OCI-LY1 (cell line): ENCODE measurements at regions not wholly inside any gene's neighbourhood (a gene's known extent, or its start where the extent isn't known, plus 50 kb on each side); places are given as distances from the start of the nearest gene placed in this dataset.

Experiments used
- H2AFZ ChIP-seq: fragments of 200-600 bp; sonication (generic), shearing (Covaris generic); 2 replicates; pipeline ENCODE4 v1.6.0; 2014; ENCODE audit warnings: antibody characterized with exemption, mild to moderate bottlenecking, low read length
- H3F3A ChIP-seq: fragments of 200-600 bp; sonication (generic), shearing (Covaris generic); 2 replicates; pipeline ENCODE4 v1.6.0; 2014; ENCODE audit warnings: mild to moderate bottlenecking, antibody characterized with exemption, low read length, moderate library complexity; ENCODE audit not compliant: insufficient read depth
- H3K27ac ChIP-seq: fragments of 200-600 bp; sonication (generic); 2 replicates; pipeline ENCODE4 v1.5.1; 2014; ENCODE audit warnings: low read length, mixed run types, mild to moderate bottlenecking, low read depth; ENCODE audit not compliant: poor library complexity, severe bottlenecking
- H3K27me3 ChIP-seq: fragments of 200-600 bp; sonication (generic); 2 replicates; pipeline ENCODE4 v1.6.0; 2014; ENCODE audit warnings: antibody characterized with exemption, mild to moderate bottlenecking, low read length, moderate library complexity; ENCODE audit not compliant: insufficient read depth
- H3K36me3 ChIP-seq: fragments of 200-600 bp; sonication (generic); 2 replicates; pipeline ENCODE4 v1.6.1; 2014; ENCODE audit warnings: mild to moderate bottlenecking, antibody characterized with exemption, low read length, moderate library complexity, mixed read lengths; ENCODE audit not compliant: insufficient read depth
- H3K4me1 ChIP-seq: fragments of 200-600 bp; sonication (generic); 2 replicates; pipeline ENCODE4 v1.5.1; 2014; ENCODE audit warnings: mild to moderate bottlenecking, low read length, moderate library complexity; ENCODE audit not compliant: insufficient read depth, severe bottlenecking
- H3K4me2 ChIP-seq: fragments of 200-600 bp; sonication (generic), shearing (Covaris generic); 2 replicates; pipeline ENCODE4 v1.6.1; 2014; ENCODE audit warnings: low read length
- H3K4me3 ChIP-seq: fragments of 200-600 bp; sonication (generic); 2 replicates; pipeline ENCODE4 v1.5.1; 2014; ENCODE audit warnings: low read length, low read depth, mild to moderate bottlenecking, mixed read lengths; ENCODE audit not compliant: poor library complexity, severe bottlenecking
- H3K79me2 ChIP-seq: fragments of 200-600 bp; shearing (Covaris generic); 2 replicates; pipeline ENCODE4 v1.6.1; 2016; ENCODE audit warnings: mixed run types, low read length, mixed read lengths; ENCODE audit not compliant: insufficient read depth
- H3K9ac ChIP-seq: fragments of 200-600 bp; sonication (generic), shearing (Covaris generic); 2 replicates; pipeline ENCODE4 v1.6.1; 2014; ENCODE audit warnings: mild to moderate bottlenecking, low read length, mixed read lengths
- H3K9me2 ChIP-seq: fragments of 200-600 bp; sonication (generic), shearing (Covaris generic); 2 replicates; pipeline ENCODE4 v1.6.1; 2014; ENCODE audit warnings: low read depth, mild to moderate bottlenecking, low read length, mixed read lengths
- H3K9me3 ChIP-seq: fragments of 200-600 bp; shearing (Covaris generic); 2 replicates; pipeline ENCODE4 v1.6.1; 2014; ENCODE audit warnings: low read length, mixed read lengths
- H4K20me1 ChIP-seq: fragments of 200-600 bp; sonication (generic), shearing (Covaris generic); 2 replicates; pipeline ENCODE4 v1.6.0; 2016; ENCODE audit warnings: mild to moderate bottlenecking, low read length; ENCODE audit not compliant: insufficient read depth
- CTCF ChIP-seq: fragments of 200-600 bp; sonication (generic), shearing (Covaris generic); IDR thresholded peaks from 2 replicates; pipeline ENCODE4 v1.5.1; 2017; ENCODE audit warnings: mild to moderate bottlenecking, antibody characterized with exemption, low read length, moderate library complexity, mixed read lengths
- EZH2 ChIP-seq: fragments of 200-600 bp; sonication (generic), shearing (Covaris generic); IDR thresholded peaks from 2 replicates; pipeline ENCODE4 v1.8.0; 2017; ENCODE audit warnings: borderline replicate concordance, mixed run types, mild to moderate bottlenecking, antibody characterized with exemption, low read length, moderate library complexity, mixed read lengths

GRCh38 chr2:21441442-21441841, 317.7 kb downstream of the TDRD15 start:
- Histone ChIP-seq H3F3A (no peaks in the 10 kb centered on the region), H2AFZ (no peak overlapping the region), H3K79me2 (no peaks in the 10 kb centered on the region), H3K9me3 (no peaks in the 10 kb centered on the region), H3K9me2 (no peaks in the 10 kb centered on the region), H3K4me3 (no peak overlapping the region), H3K4me1 (no peaks in the 10 kb centered on the region), H3K9ac (no peak overlapping the region), H4K20me1 (no peaks in the 10 kb centered on the region), H3K4me2 (no peak overlapping the region), H3K27me3 (no peaks in the 10 kb centered on the region), H3K27ac (no peak overlapping the region), H3K36me3 (no peaks in the 10 kb centered on the region)
- TF ChIP-seq EZH2 = no peak
- TF ChIP-seq CTCF = no peak

GRCh38 chr2:21443494-21444105, 319.8 kb downstream of the TDRD15 start:
- Histone ChIP-seq H3F3A (no peaks in the 10 kb centered on the region), H4K20me1 (no peaks in the 10 kb centered on the region), H3K27ac (no peak overlapping the region), H3K9ac (no peak overlapping the region), H3K4me1 (no peaks in the 10 kb centered on the region), H3K79me2 (no peaks in the 10 kb centered on the region), H3K4me2 (no peak overlapping the region), H3K9me3 (no peaks in the 10 kb centered on the region), H3K27me3 (no peaks in the 10 kb centered on the region), H2AFZ (no peak overlapping the region), H3K36me3 (no peaks in the 10 kb centered on the region), H3K4me3 (no peak overlapping the region), H3K9me2 (no peaks in the 10 kb centered on the region)
- no peak for TF ChIP-seq EZH2
- no peak for TF ChIP-seq CTCF

- no peaks in the 10 kb centered on the region for H3K9me3 ChIP-seq
- no peaks in the 10 kb centered on the region for H3F3A ChIP-seq
- H3K9ac ChIP-seq = no peak overlapping the region
- no peaks in the 10 kb centered on the region for H3K9me2 ChIP-seq
- no peaks in the 10 kb centered on the region for H4K20me1 ChIP-seq
- no peaks in the 10 kb centered on the region for H3K4me1 ChIP-seq
- no peaks in the 10 kb centered on the region for H3K36me3 ChIP-seq
- H3K4me2 ChIP-seq = no peak overlapping the region
- no peaks in the 10 kb centered on the region for H3K79me2 ChIP-seq
- no peaks in the 10 kb centered on the region for H3K27me3 ChIP-seq
- no peak for TF ChIP-seq CTCF
- H3K4me3 ChIP-seq = no peak overlapping the region
- H2AFZ ChIP-seq = no peak overlapping the region
- H3K27ac ChIP-seq = no peak overlapping the region
Observed at GRCh38 chr2:21449881-21450280, 326.1 kb downstream of the TDRD15 start.
